ENCODE measurements at regions not wholly inside any gene's neighbourhood (a gene's known extent, or its start where the extent isn't known, plus 50 kb on each side); places are given as distances from the start of the nearest gene placed in this dataset.
A peak's percentile ranks its signal among the peaks of the same experiment; 100 is the strongest.

GRCh38 chr16:79295162-79295561 is 305.4 kb downstream of the MAF start:
- DNase-seq, result no peak
- intact Hi-C loops (cut with DNase I), result no loop called here

DNA sequence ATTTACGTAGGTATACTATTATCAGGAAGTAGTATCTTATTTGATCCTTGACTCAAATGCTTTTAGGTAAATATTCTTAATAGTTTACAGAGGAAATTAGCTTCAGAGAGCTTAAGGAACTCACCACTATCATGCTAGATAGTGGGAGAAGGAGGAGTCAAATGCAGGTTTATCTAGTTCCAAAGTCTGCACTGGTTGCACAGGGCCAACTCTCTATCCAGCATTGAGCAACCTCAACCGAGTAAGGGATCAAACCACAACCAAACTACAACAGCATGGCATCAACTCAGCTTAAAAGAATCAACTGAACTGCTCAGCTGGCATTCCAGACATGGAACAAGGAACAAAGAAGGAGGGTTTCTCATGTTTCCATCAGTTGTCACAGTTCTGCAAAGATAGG is 306.0 kb downstream of the MAF start:
- DNase-seq, result no peak
- intact Hi-C loops (cut with DNase I), result no loop called here

GRCh38 chr16:79293836-79294460 is 306.6 kb downstream of the MAF start:
- intact Hi-C loops (cut with DNase I), result no loop called here

DNA sequence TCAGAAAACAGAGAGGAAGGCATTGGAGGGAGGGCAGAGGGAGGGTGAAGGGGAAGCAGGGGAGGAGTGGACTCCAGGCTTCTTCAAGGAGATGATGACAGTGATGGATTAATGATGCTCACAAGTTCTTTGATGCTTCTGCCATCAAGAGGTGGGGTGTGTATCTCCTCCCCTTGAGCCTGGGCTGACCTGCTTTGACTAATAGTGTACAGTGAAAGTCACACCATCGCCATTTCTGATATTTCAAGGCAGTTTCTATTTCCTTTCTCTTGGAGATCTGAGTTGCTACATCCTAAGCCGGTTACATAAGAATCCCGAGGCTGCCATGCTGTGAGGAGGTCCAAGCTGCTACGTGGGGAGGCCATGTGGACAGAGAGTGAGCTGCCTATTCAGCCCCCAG is 312.5 kb downstream of the MAF start:
- intact Hi-C loops (cut with DNase I), result no loop called here
- no peak for DNase-seq

More at GRCh38 chr16:79293836-79294460, 306.6 kb downstream of the MAF start:
- no peak for DNase-seq

GRCh38 chr16:79287424-79287917 is 313.1 kb downstream of the MAF start:
- intact Hi-C loops (cut with DNase I), result no loop called here
- peak in 3 of 42 donors; percentile 38 to 40 (median 39) for DNase-seq

GRCh38 chr16:79286646-79287423 is 313.7 kb downstream of the MAF start:
- intact Hi-C loops (cut with DNase I), result no loop called here
- DNase-seq, result peak in 40 of 42 donors; percentile 5 to 69 (median 44)

DNA sequence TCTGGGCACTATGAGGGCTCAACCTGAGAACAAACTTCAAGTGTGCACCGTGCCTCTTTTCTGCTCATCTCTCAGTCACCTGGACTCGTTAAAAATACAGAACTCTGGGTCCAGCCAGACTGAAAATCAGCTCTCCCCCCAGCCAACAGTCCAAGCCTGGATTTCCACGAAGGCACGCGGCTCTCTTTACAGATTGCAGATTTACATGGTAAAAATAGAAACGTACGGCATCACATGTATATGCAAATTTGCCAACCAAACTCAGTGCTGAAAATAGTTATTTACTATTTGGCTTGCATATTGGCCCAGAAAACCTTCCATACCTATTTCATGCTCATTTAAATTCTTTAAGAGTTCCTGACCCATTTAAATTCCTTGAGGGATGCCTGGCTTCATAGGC is 315.8 kb downstream of the MAF start:
- intact Hi-C loops (cut with DNase I), result no loop called here
- no peak for DNase-seq

GRCh38 chr16:79283578-79283977 is 317.0 kb downstream of the MAF start:
- intact Hi-C loops (cut with DNase I), result no loop called here
- DNase-seq, result no peak

DNA sequence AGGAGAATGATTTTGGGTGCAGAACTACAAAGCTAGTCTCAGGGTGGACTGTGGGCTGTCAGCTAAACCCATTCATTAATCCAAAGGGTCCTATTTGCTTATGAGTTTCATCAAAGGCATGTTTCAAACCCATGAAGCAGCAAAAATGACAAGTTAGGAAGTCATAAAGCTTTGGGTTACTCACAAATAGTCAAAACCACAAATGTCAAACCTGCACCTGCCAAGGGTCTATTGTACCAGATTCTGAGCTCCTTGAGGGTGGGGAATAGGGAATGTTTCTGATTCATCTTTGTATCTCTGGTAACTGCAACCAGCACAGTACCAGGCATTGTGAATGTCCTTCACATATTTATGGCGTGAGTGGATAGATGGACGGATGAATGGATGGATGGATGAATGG is 317.7 kb downstream of the MAF start:
- DNase-seq, result no peak
- intact Hi-C loops (cut with DNase I), result no loop called here

GRCh38 chr16:79278506-79278905 is 322.0 kb downstream of the MAF start:
- intact Hi-C loops (cut with DNase I), result no loop called here
- no peak for DNase-seq

- DNase-seq, result no peak
- intact Hi-C loops (cut with DNase I), result no loop called here
Observed at GRCh38 chr16:79276501-79276900, 324.0 kb downstream of the MAF start.

DNA sequence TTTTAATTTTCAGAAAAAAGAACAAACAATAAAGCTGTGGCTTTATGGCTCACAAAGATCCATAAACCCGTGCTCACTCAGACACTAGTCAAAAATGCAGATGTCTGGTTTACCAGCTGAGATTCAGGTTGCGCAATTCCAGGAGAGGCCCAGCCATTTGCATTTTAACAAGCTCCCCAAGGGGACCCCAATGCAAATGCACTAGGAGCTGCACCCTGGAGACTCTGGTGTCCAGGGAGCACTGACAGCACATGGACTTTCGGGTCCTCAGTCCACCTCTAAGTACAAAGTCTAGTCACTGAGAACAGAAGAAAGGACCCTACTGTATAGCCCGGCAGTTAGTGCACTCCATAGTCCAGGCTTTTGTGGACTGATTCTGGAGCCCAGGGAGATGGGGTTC is 326.3 kb downstream of the MAF start:
- DNase-seq, result no peak
- intact Hi-C loops (cut with DNase I), result no loop called here

- DNase-seq, result no peak
- intact Hi-C loops (cut with DNase I), result no loop called here
Observed at GRCh38 chr16:79272141-79272577, 328.4 kb downstream of the MAF start.

DNA sequence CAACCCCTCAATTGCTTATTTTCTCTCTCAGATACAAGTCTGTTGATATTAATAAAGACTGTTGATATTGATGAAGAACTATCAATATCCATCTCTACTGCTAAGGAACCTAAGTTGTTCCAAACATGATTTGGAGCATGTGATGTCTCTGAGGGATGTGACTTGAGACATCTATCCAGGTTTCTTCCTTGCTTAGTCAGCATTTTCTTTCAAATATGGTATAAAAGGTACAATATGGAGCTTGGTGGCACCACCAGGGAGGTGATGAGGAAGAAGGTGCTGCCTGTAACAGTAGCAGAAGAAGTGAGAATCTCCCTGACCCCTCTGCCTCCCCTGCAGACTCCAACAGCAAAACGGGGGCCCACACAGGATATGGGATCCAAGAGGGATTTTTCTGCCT is 329.0 kb downstream of the MAF start:
- intact Hi-C loops (cut with DNase I), result no loop called here
- no peak for DNase-seq

- DNase-seq, result no peak
- intact Hi-C loops (cut with DNase I), result no loop called here
Observed at GRCh38 chr16:79270011-79270410, 330.5 kb downstream of the MAF start.

DNA sequence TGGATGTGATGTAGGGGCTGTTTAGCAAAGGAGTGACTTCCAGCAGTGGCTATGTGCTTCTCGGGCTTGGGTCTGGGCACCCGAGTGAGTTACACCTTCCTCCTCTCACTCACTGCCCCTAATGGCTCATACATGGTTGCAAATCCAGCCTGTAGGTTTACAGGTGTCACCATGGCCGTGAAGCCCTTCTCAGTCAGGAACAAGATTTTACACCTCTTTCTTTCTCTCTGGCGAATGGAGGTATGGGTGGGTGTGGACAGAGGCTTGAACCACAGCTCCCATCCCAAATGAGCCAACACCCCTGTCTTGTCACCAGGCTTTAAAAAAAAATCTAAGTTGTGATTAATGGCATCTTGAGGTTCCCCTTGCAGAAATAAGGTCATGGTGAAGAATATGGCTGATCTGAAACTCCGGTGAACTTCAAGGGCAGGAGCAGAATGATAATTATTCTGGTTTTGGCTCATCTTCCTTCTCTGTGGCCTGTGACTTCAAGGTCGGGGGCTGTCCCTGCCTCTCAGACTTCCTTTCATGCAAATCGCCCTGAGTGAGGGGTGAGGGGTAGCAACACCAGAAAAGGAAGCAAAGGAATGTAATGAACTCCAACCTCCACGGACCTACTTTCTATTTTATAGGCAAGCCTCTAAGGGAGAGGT is 331.2 kb downstream of the MAF start:
- peak in 2 of 42 donors; percentile 36 to 45 for DNase-seq

DNA sequence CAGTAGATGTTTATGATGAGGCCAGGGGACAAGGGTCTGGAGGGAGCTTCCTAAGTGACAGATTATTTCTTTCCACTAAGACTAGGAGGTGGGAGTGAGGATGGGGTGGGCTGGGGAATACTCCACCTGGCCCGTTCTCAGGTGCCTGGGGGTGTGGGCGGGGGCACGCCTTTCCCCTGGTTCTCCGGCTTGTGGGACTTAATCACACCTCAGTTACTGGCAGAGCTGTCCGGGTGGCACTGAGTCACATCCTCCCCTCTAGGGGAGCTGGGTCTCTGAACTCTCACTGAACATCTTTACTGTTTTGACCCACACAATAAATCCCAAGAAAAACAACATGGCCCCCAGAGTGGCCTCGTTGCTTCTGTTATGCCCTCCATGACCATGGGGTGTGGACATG is 332.8 kb downstream of the MAF start:
- intact Hi-C loops (cut with DNase I), result loop anchor here (10.0 kb wide), 1 partner anchor 337 kb away; the partner anchor contains the start of gene MAF
- DNase-seq, result peak in 2 of 42 donors; percentile 8 to 18

More for the DNA sequence above, 331.2 kb downstream of the MAF start:
- intact Hi-C loops (cut with DNase I), result loop anchor here (10.0 kb wide), 1 partner anchor 335 kb away; the partner anchor contains the start of gene MAF

DNA sequence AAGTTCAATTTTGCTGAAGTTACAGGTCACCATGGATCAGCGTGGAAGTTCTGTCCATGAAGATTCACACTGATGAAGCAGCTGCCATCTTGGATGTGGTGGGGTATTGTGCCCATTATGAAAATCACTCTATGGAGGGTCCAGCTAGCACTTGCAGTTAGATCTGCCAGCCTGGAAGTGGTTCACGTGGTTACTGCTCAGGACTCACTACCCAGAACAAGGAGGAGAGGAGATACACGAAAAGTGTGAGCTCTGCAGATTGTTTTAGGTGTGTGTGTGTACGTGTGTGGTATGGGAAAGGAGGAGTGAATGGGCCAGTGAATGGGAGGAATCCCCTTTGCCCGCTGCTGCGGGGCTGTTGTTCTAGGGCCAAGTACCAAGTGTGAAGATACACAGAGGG is 333.4 kb downstream of the MAF start:
- intact Hi-C loops (cut with DNase I), result loop anchor here (10.0 kb wide), 1 partner anchor 338 kb away; the partner anchor contains the start of gene MAF
- DNase-seq, result peak in 1 of 42 donors; percentile 7

GRCh38 chr16:79265701-79266100 is 334.8 kb downstream of the MAF start:
- intact Hi-C loops (cut with DNase I), result loop anchor here (10.0 kb wide), 1 partner anchor 339 kb away; the partner anchor contains the start of gene MAF

DNA sequence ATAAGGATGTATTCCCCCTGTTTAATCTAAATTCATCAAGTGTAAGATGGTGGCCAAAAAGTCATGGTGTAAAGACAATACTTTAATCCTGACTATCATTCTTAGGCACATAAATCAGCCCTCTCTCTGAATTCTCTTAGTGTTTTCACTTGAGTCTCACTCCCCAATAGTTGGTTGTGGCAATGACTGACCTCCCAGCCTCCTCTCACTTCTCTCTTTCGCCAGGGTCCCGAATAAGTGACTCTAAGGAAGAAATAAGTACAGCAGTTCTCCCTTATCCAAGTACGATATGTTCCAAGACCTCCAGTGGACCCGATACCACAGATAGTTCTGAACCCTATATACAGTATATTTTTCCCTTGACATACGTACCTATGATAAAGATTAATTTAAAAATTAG is 335.3 kb downstream of the MAF start:
- DNase-seq, result peak in 3 of 42 donors; percentile 6 to 21 (median 20)
- intact Hi-C loops (cut with DNase I), result loop anchor here (10.0 kb wide), 1 partner anchor 340 kb away; the partner anchor contains the start of gene MAF

More at GRCh38 chr16:79265701-79266100, 334.8 kb downstream of the MAF start:
- DNase-seq, result no peak

Data from head of caudate nucleus (tissue), 42 donors.